GM23248 (cell line): ENCODE measurements at regions not wholly inside any gene's neighbourhood (a gene's known extent, or its start where the extent isn't known, plus 50 kb on each side); places are given as distances from the start of the nearest gene placed in this dataset.

Source experiments
- EZH2 ChIP-seq: fragments of 200-600 bp; sonication (generic); IDR thresholded peaks from 2 replicates; pipeline ENCODE4 v1.6.1; 2018; ENCODE audit warnings: antibody characterized with exemption, mild to moderate bottlenecking; ENCODE audit not compliant: insufficient read depth, poor library complexity, severe bottlenecking
- EZH2phosphoT487 ChIP-seq: fragments of 200-600 bp; sonication (generic); IDR thresholded peaks from 2 replicates; pipeline ENCODE4 v1.6.1; 2018; ENCODE audit warnings: antibody characterized with exemption, moderate library complexity, mild to moderate bottlenecking, low read depth; ENCODE audit not compliant: insufficient read depth

- TF ChIP-seq EZH2, result no peak
- no peak for TF ChIP-seq EZH2phosphoT487
Observed at GRCh38 chr4:103918214-103918613, 198.4 kb upstream of the TACR3 start.
